ENCODE measurements at regions not wholly inside any gene's neighbourhood (a gene's known extent, or its start where the extent isn't known, plus 50 kb on each side); places are given as distances from the start of the nearest gene placed in this dataset.
A peak's percentile ranks its signal among the peaks of the same experiment; 100 is the strongest.

DNA sequence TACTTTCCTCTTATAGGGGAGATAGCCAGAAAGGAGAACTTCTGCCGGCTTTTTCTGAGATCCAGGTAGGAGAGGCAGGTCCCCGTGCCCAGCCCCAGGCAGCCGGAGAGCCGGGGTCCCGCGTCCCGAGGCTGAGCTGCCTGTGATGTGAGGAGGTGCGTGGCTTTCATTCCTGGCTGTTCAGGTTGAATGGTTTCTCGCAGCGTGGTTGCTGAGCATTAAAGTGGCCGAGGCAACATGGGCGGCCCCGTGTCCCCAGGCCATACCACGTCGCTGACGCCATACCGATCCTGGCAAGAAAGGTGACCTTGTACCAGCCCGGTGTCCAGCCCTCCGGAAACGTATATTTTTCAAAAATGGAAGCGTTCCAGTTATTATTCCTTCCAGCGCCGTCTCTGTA is 116.7 kb upstream of the MYL2 start:
- H3K4me1 Mint-ChIP-seq (ENCODE audit: unreplicated experiment), result peaks cover 16% of the 10 kb centered on the region
- no peak overlapping the region for H3K27ac Mint-ChIP-seq (ENCODE audit: unreplicated experiment)
- TF ChIP-seq, protein P1, sequence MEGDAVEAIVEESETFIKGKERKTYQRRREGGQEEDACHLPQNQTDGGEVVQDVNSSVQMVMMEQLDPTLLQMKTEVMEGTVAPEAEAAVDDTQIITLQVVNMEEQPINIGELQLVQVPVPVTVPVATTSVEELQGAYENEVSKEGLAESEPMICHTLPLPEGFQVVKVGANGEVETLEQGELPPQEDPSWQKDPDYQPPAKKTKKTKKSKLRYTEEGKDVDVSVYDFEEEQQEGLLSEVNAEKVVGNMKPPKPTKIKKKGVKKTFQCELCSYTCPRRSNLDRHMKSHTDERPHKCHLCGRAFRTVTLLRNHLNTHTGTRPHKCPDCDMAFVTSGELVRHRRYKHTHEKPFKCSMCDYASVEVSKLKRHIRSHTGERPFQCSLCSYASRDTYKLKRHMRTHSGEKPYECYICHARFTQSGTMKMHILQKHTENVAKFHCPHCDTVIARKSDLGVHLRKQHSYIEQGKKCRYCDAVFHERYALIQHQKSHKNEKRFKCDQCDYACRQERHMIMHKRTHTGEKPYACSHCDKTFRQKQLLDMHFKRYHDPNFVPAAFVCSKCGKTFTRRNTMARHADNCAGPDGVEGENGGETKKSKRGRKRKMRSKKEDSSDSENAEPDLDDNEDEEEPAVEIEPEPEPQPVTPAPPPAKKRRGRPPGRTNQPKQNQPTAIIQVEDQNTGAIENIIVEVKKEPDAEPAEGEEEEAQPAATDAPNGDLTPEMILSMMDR (IDR thresholded peaks at IDR 0.05), result no peak
- H3K27me3 Mint-ChIP-seq (ENCODE audit: unreplicated experiment), result peaks cover 54% of the 10 kb centered on the region
- H3K36me3 Mint-ChIP-seq (ENCODE audit: unreplicated experiment), result no peaks in the 10 kb centered on the region
- H3K4me3 Mint-ChIP-seq (ENCODE audit: unreplicated experiment), result no peak overlapping the region
- DNase-seq (ENCODE audit: extremely low spot score, unreplicated experiment), result no peak
- no peaks in the 10 kb centered on the region for H3K9me3 Mint-ChIP-seq (ENCODE audit: unreplicated experiment)

DNA sequence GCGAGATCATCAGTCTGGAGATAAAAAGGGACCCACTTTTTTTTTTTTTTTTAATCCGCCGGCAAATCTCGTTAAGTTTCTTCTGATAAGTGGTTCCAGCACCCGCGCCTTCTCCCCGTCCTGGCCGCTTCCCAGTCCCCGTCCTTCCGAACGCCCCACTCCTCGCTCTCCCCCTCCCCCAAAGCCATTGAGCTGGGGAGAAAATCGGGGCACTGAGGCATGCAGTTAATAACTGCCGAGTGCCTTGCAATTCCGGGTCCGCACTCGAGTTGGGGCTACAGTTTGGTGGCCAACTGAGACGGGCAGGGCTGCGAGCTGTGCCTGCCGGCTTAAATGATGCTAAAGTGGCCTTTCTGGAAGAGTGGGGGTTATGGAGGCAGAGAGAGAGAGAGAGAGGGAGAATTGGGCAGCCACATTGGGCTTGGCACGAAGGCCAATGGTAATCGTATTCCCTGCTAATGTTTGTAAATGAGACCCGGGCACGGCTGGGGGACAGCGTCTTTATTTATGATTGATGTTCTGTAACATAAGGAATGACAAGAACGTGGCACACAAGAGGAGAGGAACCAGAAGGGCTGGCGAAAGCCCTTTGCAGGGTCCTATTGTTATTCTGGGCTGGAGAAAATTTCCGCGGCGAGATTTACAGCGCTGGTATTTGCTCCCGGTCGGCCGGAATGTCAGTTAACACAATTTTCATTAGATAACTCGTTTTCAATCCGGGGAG is 115.4 kb upstream of the MYL2 start:
- Mint-ChIP-seq H3K9me3 (ENCODE audit: unreplicated experiment) (no peaks in the 10 kb centered on the region), H3K27ac (ENCODE audit: unreplicated experiment) (no peak overlapping the region), H3K4me1 (ENCODE audit: unreplicated experiment) (peaks cover 16% of the 10 kb centered on the region), H3K36me3 (ENCODE audit: unreplicated experiment) (no peaks in the 10 kb centered on the region), H3K4me3 (ENCODE audit: unreplicated experiment) (no peak overlapping the region), H3K27me3 (ENCODE audit: unreplicated experiment) (peaks cover 67% of the 10 kb centered on the region)
- no peak for DNase-seq (ENCODE audit: extremely low spot score, unreplicated experiment)
- TF ChIP-seq, protein P1 (IDR thresholded peaks at IDR 0.05), result no peak

DNA sequence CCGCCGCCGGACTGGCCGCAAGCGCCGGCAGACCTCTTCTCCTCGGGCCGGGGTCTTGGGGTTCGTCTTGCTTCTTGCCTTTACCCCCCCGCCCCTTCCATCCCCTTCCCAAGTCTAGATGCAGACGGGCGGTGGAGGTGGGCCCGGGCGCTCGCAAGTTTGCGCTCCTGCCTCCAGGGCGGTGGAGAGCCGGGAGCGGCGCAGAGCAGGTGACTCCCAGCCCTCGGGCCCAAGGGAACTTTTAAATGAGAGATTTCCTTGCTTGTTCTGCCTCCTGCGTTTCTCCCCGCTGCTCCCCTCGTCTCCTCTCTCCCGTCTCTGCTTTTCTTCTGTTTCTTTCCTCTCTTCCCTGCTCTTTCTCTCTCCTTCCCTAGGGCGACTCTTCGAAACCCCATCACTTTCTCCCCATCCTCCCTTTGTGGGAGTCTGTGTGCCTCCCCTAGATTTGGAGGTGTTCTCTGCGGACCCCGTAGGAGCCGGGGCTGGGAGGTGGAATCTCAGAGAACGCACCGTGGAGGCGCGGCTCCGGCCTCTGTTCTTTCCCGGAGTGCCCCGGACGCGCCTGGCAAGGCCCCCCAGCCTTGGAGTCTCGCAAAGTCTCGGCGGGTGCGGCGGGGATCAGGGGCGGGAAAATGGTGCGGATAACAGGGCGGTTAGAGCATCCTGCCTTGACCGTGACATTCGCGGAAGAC is 114.7 kb upstream of the MYL2 start:
- TF ChIP-seq, protein P1 (IDR thresholded peaks at IDR 0.05), result no peak
- peaks cover 16% of the 10 kb centered on the region for H3K4me1 Mint-ChIP-seq (ENCODE audit: unreplicated experiment)
- H3K4me3 Mint-ChIP-seq (ENCODE audit: unreplicated experiment), result peak overlapping the region; percentile 48
- no peak for DNase-seq (ENCODE audit: extremely low spot score, unreplicated experiment)
- no peaks in the 10 kb centered on the region for H3K9me3 Mint-ChIP-seq (ENCODE audit: unreplicated experiment)
- H3K27ac Mint-ChIP-seq (ENCODE audit: unreplicated experiment), result no peak overlapping the region
- H3K27me3 Mint-ChIP-seq (ENCODE audit: unreplicated experiment), result peaks cover 74% of the 10 kb centered on the region
- no peaks in the 10 kb centered on the region for H3K36me3 Mint-ChIP-seq (ENCODE audit: unreplicated experiment)

DNA sequence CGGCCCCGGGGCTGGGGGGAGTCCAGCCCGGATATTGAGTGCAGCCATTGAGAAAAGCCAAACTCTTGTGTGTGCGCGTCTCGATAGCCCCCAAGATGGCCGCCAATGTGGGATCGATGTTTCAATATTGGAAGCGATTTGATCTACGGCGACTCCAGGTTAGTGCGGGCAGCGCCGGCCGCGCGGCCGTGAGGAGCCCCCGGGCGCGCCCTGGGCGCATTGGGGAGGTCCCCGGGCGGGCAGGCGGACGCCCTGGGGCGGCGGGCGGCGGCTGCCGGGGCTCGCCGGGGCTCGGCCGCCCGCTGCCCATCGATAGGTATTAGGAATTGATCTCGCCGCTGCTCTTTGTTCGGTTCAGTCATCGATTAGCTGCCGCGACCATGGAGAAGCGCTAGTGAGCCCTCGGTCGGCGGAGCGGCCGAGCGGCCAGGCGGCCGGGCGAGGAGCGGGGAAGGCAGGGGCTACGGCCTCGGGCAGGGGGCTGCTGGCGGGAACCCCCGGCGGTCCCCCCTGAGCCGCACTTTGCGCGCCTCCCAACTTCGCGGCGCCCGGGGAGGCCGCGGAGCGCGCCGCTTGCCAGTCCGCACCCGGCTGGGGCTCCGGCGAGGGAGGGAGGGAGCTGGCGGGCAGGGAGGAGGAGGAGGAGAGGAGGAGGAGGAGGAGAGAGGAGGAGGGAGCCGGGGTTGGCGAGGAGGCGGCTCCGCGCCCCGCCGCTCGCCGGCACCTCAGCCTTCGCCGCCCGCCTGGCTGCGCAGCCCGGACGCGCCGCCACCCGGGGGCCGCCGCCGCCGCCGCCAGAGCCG is 113.9 kb upstream of the MYL2 start, which contains the start of gene CUX2:
CUX2 (plus strand) TSS at position 83 of the 803 bp plus-strand sequence.
- Mint-ChIP-seq H3K36me3 (ENCODE audit: unreplicated experiment) (no peaks in the 10 kb centered on the region), H3K9me3 (ENCODE audit: unreplicated experiment) (no peaks in the 10 kb centered on the region), H3K27ac (ENCODE audit: unreplicated experiment) (no peak within 1 kb of the TSS), H3K27me3 (ENCODE audit: unreplicated experiment) (peaks cover 78% of the 10 kb centered on the region), H3K4me3 (ENCODE audit: unreplicated experiment) (peak within 1 kb of the TSS; percentile 48), H3K4me1 (ENCODE audit: unreplicated experiment) (peaks cover 16% of the 10 kb centered on the region)
- no peak for DNase-seq (ENCODE audit: extremely low spot score, unreplicated experiment)
- TF ChIP-seq, protein P1 (IDR thresholded peaks at IDR 0.05), result no peak

Measured in osteocyte (in vitro differentiated cells).